ENCODE measurements at regions not wholly inside any gene's neighbourhood (a gene's known extent, or its start where the extent isn't known, plus 50 kb on each side); places are given as distances from the start of the nearest gene placed in this dataset.

GRCh38 chr1:198380275-198380674 is 160.2 kb downstream of the ATP6V1G3 start:
- no peak for TF ChIP-seq CTCF (conservative IDR thresholded peaks at IDR 0.05)
- no peak overlapping the region for H3K27ac ChIP-seq

GRCh38 chr1:198377702-198378101 is 162.8 kb downstream of the ATP6V1G3 start:
- no peak for TF ChIP-seq CTCF (conservative IDR thresholded peaks at IDR 0.05)
- no peak overlapping the region for H3K27ac ChIP-seq

GRCh38 chr1:198374288-198374687 is 166.2 kb downstream of the ATP6V1G3 start:
- TF ChIP-seq CTCF (conservative IDR thresholded peaks at IDR 0.05), result no peak
- no peak overlapping the region for H3K27ac ChIP-seq

- no peak overlapping the region for H3K27ac ChIP-seq
- no peak for TF ChIP-seq CTCF (conservative IDR thresholded peaks at IDR 0.05)
Measured at GRCh38 chr1:198373376-198373775, 167.1 kb downstream of the ATP6V1G3 start.

Data from VCaP (cell line).